ENCODE measurements at regions not wholly inside any gene's neighbourhood (a gene's known extent, or its start where the extent isn't known, plus 50 kb on each side); places are given as distances from the start of the nearest gene placed in this dataset.

DNA sequence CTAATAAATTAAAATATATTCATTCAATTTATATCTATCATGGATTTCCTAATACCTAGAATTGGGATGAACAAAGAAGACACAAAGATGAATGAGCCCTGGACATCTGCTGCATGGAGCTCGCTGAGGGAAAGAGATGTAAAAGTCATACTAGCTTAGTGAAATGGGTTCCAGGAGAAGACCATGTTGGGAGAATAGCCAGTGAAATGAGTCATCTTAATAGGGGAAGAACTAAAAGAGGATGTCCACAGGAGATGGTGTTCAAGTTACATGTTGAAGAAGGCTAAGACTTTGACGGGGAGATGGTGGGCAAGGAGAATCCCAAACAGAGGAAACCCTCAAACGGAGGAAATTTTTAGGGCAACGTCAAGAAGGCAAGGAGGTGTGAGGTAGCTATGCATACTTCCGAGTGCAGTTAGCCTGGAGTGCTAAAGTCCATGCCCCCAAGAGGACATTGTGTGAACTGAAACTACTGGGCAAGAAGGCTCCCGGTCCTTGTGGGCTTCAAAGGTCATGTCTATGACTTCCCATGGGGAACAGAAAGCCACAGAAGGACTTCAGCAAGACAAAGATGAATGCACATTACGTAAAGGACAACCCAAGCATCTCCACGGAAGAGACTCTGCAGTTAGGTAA is 220.5 kb upstream of the CDH11 start:
- Mint-ChIP-seq H3K27me3 (no peaks in the 10 kb centered on the region), H3K4me1 (no peaks in the 10 kb centered on the region), H3K36me3 (no peaks in the 10 kb centered on the region), H3K27ac (no peak overlapping the region), H3K4me3 (no peak overlapping the region), H3K9me3 (peaks cover 0 to 15% (median 4%) of the 10 kb centered on the region in 7 donors)
- DNase-seq: no peak
- ATAC-seq (ENCODE audit: low read depth in 2 of 2): no peak

DNA sequence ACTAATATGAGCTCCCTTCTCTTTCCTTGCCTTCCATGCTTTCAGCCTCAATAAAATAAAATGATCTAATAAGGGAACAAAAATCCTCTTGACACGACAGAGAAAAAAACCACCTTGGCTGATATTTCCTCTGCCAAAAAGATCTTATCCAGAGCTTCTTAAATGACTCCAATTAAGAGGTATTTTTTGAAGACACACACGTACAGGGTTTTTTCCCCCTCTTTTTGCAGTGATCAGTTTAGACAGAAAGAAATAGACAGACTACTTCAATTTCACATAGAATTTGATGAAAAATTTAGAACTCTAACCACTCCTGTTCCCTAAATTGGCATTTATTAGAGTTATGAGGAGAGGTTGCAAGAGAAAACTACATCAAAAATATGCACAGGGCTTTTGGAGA is 217.2 kb upstream of the CDH11 start:
- no peaks in the 10 kb centered on the region for H3K4me1 Mint-ChIP-seq
- H3K27ac Mint-ChIP-seq: no peak overlapping the region
- ATAC-seq (ENCODE audit: low read depth in 2 of 2) (no peak), DNase-seq (no peak)
- H3K9me3 Mint-ChIP-seq: peaks cover 1 to 19% (median 6%) of the 10 kb centered on the region in 7 donors
- H3K4me3 Mint-ChIP-seq: no peak overlapping the region
- H3K27me3 Mint-ChIP-seq: no peaks in the 10 kb centered on the region
- no peaks in the 10 kb centered on the region for H3K36me3 Mint-ChIP-seq

DNA sequence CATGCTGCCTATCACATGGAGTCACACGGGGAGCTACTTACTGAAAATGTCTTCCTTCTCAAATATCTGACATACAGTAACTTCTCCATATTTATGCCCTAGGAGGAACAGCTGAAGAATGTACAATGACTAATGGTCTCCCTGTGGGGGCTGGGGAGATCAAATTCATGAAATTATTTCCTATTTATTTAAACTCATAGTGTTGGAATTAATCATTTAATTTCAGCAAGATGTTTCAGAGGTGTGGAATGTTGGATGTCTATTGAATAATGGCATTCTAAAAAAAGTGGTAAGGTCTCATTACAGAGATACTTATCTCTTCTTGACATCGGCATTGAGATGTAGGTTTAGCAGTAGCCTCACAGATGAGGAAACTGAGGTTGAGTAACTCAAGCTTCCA is 214.3 kb upstream of the CDH11 start:
- Mint-ChIP-seq H3K4me3 (no peak overlapping the region), H3K9me3 (peaks cover 0 to 10% (median 3%) of the 10 kb centered on the region in 7 donors), H3K4me1 (no peaks in the 10 kb centered on the region), H3K27ac (no peak overlapping the region), H3K36me3 (no peaks in the 10 kb centered on the region), H3K27me3 (no peaks in the 10 kb centered on the region)
- DNase-seq (no peak), ATAC-seq (ENCODE audit: low read depth in 2 of 2) (no peak)

DNA sequence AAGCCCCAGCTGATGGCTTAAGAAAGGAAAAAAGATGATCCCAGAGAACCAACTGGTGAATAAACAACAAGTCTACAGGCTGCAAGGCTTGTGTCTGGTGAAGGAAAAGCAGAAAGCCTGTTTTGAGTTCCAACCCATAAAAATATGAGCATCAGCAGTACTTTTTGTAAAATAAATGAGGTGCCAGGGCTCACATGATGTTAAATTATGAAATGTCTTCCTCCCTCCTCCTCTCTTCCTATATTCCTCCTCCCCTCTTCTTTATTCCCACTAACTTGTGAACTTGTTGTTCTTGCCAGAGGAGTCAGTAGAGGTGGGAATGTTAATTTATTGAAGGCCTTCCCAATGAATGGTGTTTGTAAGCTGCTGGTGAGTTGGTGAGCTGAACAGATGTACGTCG is 212.2 kb upstream of the CDH11 start:
- H3K27me3 Mint-ChIP-seq: no peaks in the 10 kb centered on the region
- no peak overlapping the region for H3K27ac Mint-ChIP-seq
- H3K4me1 Mint-ChIP-seq: no peaks in the 10 kb centered on the region
- H3K36me3 Mint-ChIP-seq: no peaks in the 10 kb centered on the region
- peaks cover 0 to 18% (median 3%) of the 10 kb centered on the region in 7 donors for H3K9me3 Mint-ChIP-seq
- ATAC-seq (ENCODE audit: low read depth in 2 of 2) (no peak), DNase-seq (no peak)
- no peak overlapping the region for H3K4me3 Mint-ChIP-seq

DNA sequence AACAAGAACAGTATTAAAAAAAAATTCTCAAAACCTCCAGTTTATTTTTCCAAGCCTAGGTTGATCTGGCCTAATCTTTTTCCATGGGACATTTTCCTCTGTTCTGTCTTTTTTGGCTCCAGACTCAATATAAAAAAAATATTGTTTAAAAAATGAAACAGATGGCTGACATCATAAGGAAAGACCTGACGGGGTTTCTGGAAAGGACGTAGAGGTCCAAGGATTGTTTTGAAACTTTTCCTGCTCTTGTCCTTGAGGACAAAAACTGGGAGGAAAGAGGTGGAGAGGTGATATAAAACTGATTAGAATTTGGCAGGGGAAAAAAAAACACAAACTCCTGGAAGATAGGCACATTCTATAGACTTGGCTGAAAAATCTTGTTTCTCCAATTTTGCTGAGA is 211.4 kb upstream of the CDH11 start:
- Mint-ChIP-seq H3K9me3 (peaks cover 0 to 18% (median 3%) of the 10 kb centered on the region in 7 donors), H3K4me3 (no peak overlapping the region), H3K27ac (no peak overlapping the region), H3K27me3 (no peaks in the 10 kb centered on the region), H3K36me3 (no peaks in the 10 kb centered on the region), H3K4me1 (no peaks in the 10 kb centered on the region)
- DNase-seq (no peak), ATAC-seq (ENCODE audit: low read depth in 2 of 2) (no peak)

DNA sequence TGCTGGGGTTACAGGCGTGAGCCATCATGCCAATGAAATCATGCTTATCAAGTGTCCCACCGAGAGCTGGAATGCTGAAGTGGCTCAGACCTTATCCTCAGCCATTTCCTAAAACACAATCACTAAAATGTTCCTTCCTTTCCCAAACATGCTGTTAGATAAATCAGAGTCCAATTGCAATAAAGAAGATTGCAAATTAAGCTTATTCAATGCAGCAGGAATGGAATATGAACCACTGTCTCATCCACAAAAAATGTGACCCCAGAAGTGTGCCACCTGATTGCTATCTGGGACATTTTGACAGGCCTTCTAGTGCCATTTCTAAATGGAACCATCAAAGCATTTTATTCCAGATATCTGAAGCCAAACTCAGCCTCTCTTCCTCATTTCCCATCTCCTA is 205.5 kb upstream of the CDH11 start:
- Mint-ChIP-seq H3K4me1 (no peaks in the 10 kb centered on the region), H3K27me3 (no peaks in the 10 kb centered on the region), H3K4me3 (no peak overlapping the region), H3K27ac (no peak overlapping the region), H3K9me3 (peaks cover 0 to 8% (median 2%) of the 10 kb centered on the region in 7 donors), H3K36me3 (no peaks in the 10 kb centered on the region)
- no peak for ATAC-seq (ENCODE audit: low read depth in 2 of 2)
- no peak for DNase-seq

DNA sequence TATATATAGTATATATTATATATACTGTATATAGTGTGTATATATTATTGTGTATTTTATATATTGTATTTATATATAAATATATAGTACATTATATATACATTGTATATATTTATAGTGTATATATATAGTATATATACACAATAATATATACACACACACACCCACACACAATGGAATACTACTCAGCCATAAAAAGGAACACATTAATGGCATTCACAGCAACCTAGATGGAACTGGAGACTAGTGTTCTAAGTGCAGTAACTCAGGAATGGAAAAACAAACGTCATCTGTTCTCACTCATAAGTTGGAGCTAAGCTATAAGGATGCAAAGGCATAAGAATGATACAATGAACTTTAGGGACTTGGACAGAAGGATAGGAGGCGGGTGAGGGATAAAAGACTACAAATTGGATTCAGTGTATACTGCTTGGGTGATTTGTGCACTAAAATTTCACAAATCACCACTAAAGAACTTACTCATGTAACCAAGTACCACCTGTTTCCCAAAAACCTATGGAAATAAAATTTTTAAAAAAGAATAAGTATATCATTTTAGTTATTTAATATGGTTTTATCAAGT is 201.9 kb upstream of the CDH11 start:
- no peaks in the 10 kb centered on the region for H3K4me1 Mint-ChIP-seq
- no peak for ATAC-seq (ENCODE audit: low read depth in 2 of 2)

DNA sequence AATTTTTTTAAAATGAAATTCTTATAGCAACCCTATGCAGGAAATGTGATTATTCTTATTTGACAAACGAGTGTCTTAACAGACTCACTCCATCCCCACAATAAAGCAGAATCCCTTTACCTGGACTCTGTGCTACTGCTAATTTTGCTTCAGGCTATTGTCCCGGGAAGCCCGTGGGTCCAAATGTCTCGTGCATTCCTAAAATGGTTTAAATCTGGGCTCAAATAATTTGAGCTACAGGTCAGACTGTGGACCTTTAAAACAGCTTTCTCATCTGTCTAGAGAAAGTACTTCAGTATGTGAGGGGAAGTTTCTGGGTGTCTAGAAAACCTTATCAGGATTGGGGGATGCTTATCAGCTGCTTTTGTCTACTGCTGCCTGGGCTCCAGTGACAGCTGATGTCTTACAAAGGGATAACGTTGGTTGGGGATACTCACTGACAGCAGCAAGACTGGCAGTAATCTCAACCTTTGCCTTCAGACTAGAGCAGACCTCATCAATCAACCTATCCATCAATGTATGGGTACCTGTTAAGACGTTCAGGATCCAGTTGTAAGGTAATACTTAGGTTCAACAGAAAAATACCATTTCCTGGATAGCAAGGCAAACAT is 197.9 kb upstream of the CDH11 start:
- Mint-ChIP-seq H3K27ac (no peak overlapping the region), H3K9me3 (peaks cover 0 to 4% (median 0%) of the 10 kb centered on the region in 7 donors), H3K4me1 (no peaks in the 10 kb centered on the region), H3K4me3 (no peak overlapping the region), H3K36me3 (no peaks in the 10 kb centered on the region), H3K27me3 (no peaks in the 10 kb centered on the region)
- ATAC-seq (ENCODE audit: low read depth in 2 of 2) (no peak), DNase-seq (no peak)

More for the DNA sequence above, 201.9 kb upstream of the CDH11 start:
- H3K27ac Mint-ChIP-seq: no peak overlapping the region
- H3K27me3 Mint-ChIP-seq: no peaks in the 10 kb centered on the region
- H3K4me3 Mint-ChIP-seq: no peak overlapping the region
- no peaks in the 10 kb centered on the region for H3K36me3 Mint-ChIP-seq
- no peak for DNase-seq
- H3K9me3 Mint-ChIP-seq: peaks cover 0 to 4% (median 0%) of the 10 kb centered on the region in 7 donors

DNA sequence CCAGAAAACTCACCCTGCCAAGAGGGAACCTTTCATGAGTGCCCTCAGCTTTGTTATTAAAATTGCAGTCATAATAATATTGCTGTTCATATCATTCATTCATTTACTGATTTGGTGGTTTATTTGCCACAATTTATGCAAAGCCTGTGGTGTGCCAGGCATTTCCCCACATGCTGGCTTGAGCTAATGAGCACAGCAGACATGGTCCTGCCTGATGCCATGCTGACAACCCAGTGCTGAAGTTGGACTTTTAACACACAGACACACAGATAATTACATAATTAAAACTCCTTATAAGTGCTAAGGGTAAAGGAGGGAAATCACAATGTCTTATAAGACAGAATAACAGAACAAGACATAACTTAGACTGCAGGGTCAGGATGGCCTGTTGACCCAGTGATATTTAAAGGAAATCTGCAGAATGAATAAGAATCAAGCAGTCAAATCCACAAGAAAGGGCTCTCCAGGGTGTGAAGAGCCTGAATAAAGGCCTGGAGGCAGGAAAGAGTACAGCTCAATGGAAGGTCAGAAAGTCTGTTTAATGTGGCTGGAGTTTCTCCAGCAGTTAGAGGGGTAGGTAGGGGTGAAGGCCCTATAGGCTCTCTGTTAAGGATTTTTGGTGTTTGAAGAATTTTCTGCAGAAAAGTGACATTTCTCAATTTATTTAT is 196.9 kb upstream of the CDH11 start:
- Mint-ChIP-seq H3K27ac (no peak overlapping the region), H3K9me3 (peaks cover 0 to 3% (median 0%) of the 10 kb centered on the region in 7 donors), H3K4me1 (no peaks in the 10 kb centered on the region), H3K27me3 (no peaks in the 10 kb centered on the region), H3K4me3 (no peak overlapping the region), H3K36me3 (no peaks in the 10 kb centered on the region)
- ATAC-seq (ENCODE audit: low read depth in 2 of 2) (no peak), DNase-seq (no peak)

DNA sequence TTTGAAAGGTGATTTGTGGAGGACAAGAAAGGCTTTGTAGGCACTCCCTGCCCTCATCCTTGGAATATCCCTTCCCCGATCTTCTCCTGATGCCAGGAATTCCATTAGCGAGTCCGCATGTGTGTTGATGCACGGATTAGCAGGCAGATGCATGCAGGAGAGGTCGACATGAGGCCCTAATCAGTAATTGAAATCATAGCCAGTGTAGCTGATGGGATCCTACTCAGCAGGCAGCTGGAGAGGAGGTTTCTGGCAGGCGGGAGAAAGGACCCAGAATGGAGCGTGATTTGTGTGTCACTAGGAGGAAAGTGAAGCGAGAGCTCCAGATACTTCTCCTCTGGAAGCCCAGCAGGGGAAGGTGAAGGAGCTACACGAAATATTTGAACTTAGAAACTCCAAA is 196.3 kb upstream of the CDH11 start:
- Mint-ChIP-seq H3K27me3 (no peaks in the 10 kb centered on the region), H3K9me3 (peaks cover 0 to 2% (median 0%) of the 10 kb centered on the region in 7 donors), H3K36me3 (no peaks in the 10 kb centered on the region), H3K4me1 (no peaks in the 10 kb centered on the region), H3K4me3 (no peak overlapping the region), H3K27ac (no peak overlapping the region)
- ATAC-seq (ENCODE audit: low read depth in 2 of 2) (no peak), DNase-seq (no peak)

DNA sequence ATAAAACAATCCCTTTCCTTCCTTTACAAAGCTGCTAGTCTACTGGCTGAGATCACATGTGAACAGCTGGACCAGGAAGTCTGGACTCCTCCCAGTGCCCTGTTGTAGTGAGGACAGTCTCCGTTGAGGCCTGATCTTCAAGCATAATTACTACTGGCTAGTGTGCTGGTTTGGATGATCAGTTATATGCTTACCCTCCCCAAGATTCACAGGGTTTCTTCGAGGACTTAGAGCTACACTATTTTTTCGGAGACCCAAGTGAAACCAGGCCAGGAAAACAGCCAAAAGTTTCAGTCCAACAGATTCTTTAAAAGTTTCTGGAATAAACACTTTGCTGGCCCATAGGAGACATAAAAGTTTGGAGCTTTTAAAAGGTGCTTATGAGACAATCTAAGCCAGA is 194.9 kb upstream of the CDH11 start:
- Mint-ChIP-seq H3K36me3 (no peaks in the 10 kb centered on the region), H3K4me3 (no peak overlapping the region), H3K4me1 (no peaks in the 10 kb centered on the region), H3K27me3 (no peaks in the 10 kb centered on the region), H3K27ac (no peak overlapping the region), H3K9me3 (peaks cover 0 to 2% (median 1%) of the 10 kb centered on the region in 7 donors)
- ATAC-seq (ENCODE audit: low read depth in 2 of 2): no peak
- no peak for DNase-seq

DNA sequence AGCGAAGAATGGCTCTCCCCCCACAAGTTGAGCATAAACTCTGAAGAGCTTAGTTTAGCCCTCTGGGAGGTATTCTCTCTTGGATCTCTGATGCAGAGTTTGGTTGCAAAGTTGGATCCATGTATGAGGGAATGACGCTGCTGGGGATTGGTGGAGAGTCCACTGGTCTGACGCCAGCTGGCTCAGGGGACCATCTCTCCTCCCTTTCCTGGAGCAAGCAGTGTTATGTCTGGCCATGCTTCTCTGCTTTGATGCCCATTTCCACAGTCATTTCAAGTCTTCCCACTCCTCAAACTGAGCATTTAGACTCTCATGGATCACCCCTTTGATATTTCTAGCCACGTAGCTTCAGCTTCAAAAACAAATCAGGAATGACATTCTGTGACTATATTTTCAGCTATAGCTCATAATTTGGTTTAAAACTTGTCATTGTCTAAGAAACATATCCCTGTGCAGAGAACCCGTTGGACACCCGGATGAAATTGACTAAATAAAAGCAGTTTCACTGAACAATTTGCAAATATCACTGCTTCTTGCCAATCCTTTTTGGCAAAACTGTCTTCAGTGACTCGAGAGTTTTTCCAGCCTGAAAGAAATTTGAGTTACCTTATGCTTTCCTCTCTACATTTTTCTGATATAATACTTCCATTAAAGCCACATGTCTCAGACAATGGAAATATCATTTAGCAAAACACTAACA is 193.4 kb upstream of the CDH11 start:
- Mint-ChIP-seq H3K4me3 (no peak overlapping the region), H3K4me1 (no peaks in the 10 kb centered on the region), H3K27me3 (no peaks in the 10 kb centered on the region), H3K9me3 (peaks cover 0 to 2% (median 0%) of the 10 kb centered on the region in 7 donors), H3K27ac (no peak overlapping the region), H3K36me3 (no peaks in the 10 kb centered on the region)
- no peak for ATAC-seq (ENCODE audit: low read depth in 2 of 2)
- DNase-seq: no peak

DNA sequence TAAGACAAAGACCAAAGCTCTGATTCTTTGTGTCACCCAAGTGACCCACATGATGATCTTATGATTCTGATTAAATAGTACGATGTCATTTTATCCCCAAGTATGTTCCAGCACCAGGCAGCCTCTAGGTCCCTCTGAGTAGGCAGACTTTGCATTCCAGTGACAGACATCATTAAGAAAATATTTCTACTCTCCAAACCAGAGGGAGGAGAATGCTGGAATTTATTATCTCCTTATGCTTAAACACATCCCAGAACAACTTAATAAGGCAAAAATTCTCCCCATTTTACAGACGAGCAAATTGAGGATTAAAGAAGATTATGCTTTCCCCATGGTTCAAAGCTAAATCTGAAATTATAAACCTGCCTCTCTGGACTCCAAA is 192.8 kb upstream of the CDH11 start:
- H3K4me1 Mint-ChIP-seq: no peaks in the 10 kb centered on the region
- no peak overlapping the region for H3K27ac Mint-ChIP-seq
- H3K27me3 Mint-ChIP-seq: no peaks in the 10 kb centered on the region
- H3K4me3 Mint-ChIP-seq: no peak overlapping the region
- peaks cover 0 to 3% (median 1%) of the 10 kb centered on the region in 7 donors for H3K9me3 Mint-ChIP-seq
- ATAC-seq (ENCODE audit: low read depth in 2 of 2) (no peak), DNase-seq (no peak)
- no peaks in the 10 kb centered on the region for H3K36me3 Mint-ChIP-seq

Data from naive B cell (primary cell).